HEK293 (cell line): ENCODE measurements at regions not wholly inside any gene's neighbourhood (a gene's known extent, or its start where the extent isn't known, plus 50 kb on each side); places are given as distances from the start of the nearest gene placed in this dataset.

Experiments
- CTCF ChIP-seq: fragments of 450-650 bp; formaldehyde crosslinking; IDR thresholded peaks from 2 replicates; pipeline ENCODE4 v1.5.1; 2016; ENCODE audit warnings: missing biosample characterization, missing genetic modification characterization
- ZBTB49 ChIP-seq: fragments of 450-650 bp; formaldehyde crosslinking; IDR thresholded peaks from 2 replicates; pipeline ENCODE4 v1.5.1; 2016; ENCODE audit warnings: missing biosample characterization, missing genetic modification characterization, low read depth

DNA sequence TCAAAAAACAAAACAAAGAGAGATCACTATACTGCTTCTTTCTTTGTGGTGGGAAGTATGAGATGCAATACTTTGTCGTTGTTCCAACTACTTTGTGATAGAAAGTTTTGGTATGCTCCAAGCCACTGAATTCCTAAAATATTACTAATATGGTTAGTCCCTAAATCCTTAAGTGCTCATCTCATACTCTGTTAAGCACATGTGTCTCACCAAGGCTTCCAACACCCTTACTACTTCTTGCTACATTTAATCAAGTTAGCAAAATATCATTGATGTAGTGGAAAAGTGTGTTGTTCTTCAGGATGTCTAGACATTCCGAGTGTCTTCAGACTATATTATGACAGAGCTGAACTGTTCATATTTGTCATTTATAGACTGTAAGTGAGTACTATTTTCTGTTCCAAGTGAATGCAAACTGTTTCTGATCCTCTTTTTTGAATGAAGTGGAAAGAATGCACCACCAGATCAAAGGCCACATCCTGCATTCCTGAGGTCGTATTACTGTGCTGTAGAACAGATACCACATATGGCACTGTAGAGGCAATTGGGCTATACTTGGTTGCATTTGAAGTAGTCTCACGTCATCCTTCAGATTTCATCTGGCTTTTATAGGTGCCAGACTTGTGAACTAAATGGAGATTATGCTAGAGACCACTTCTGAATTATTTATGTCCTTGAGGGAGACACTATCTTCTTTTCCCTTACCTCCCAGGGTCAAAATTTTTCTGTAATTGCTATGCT, 298.4 kb upstream of the ZNF521 start:
- no peak for TF ChIP-seq CTCF (tag by site-specific recombination)
- no peak for TF ChIP-seq ZBTB49 (tag by site-specific recombination)
